Effector CD8-positive, alpha-beta T cell (primary cell): ENCODE measurements at regions not wholly inside any gene's neighbourhood (a gene's known extent, or its start where the extent isn't known, plus 50 kb on each side); places are given as distances from the start of the nearest gene placed in this dataset.

ENCODE experiments used
- DNase-seq: peaks from one replicate; lab custom pipeline; 2025; lab: John Stamatoyannopoulos, UW

DNA sequence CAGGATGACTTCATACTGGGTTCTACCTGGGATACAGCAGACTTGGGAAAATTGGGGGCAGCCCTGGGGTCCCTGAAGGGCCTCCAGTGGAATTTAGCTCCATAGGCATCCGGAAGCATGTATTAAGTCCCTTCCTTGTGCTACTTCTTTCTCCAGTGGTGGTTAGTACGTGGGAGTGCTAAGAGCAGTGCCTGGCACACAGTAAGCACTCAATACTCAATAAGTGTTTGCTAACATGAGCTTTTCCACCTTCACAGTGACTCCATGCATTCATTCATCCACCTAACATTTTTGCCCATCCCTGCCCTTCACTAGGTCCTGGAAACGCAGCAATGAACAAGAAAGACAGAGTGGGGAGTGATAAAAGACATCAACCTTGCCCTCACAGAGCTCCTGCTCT, 120.5 kb downstream of the MN1 start:
- no peak for DNase-seq

DNA sequence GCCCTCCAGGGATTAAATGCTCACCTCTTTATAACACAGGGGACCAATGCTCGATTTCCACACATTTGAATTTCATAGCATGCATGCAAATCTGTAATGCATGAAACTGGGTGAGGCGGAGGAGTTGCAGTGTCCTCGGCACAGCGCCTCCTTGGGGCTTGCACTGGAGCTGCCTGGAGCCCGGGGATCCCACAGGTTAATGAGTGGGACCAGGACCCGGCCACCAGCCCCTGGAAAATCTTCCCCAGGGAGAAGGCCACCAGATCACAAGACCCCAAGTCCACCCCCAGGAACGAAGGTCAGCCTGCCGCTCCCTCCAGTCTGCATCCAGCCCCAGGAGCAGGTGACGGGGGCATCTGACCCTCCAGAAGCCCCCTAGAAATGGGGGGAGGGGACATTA, 119.1 kb downstream of the MN1 start:
- DNase-seq, result no peak

DNA sequence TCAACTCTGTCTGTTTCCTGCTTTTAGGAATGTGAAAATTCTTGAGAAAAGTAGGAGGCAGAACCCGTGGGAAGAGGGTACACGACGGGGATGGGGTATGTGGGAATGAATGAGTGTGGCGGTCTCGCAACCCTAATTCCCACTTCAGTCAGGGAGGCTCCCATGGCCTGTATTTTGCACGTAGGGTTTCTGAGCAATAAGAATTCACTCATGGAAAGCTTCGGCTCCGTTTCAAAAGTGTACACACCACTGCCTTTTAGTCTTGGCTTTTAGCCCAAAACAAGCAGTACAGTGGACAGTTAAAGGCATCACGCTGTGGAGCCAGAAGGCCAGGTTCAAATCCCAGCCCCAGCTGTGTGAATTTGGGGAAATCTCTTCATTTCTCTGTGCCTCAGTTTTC, 116.7 kb downstream of the MN1 start:
- no peak for DNase-seq

DNA sequence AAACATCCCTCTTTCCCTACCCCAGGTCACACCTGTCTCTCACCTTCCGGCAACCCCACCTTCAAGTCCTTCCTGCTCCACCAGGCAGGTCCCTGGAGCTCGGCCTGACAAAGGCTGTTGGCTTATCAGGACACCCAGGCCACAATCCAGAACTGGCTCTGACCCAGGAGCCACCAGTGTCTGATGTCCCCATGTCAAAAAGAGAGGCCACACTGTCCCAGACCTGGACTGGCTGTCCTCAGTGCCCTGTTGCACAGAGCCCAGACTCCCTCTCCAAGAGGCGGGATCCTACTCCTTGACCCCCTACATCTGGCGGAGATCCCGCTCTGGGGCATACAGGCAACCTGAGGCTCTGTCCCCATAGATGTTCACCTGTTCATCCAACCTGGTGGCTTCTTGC, 116.0 kb downstream of the MN1 start:
- DNase-seq, result no peak

DNA sequence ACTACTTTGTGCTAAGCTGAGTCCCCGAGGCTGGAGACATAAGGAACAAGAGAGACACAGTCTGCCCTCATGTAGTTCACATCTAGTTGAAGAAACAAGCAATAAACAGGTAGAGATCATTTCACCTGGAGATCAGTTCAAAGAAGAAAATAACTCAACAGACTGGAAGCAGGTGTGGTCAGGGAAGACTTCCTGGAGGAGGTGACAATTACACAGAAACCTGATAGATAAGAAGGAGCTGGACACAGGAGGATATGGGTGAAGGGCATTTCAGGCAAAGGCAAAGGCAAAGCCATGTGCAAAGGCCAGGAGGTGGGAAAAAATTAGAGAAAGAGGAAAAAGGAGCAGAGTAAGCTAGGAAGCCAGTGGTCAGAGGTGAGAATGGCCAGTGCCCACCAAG, 115.6 kb downstream of the MN1 start:
- no peak for DNase-seq

DNA sequence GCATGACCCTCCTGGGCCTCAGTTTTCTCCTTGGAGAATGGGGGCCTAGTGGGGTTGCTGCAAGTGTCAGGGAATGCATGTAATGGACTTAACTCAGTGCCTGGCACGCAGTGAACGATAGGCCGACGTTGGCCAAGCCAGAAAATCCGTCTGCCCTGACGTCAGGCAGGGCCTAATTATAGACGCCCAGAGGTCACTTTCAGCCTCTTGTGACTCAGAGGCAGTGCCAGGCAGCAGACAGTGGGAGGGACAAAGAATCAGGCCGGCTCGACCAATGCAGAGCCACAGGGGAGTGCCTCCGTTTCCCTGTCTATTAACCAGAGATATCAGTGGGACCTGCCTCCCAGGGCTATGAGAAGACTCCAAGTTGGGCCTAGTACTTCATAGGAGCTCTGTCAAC, 115.0 kb downstream of the MN1 start:
- DNase-seq, result no peak

DNA sequence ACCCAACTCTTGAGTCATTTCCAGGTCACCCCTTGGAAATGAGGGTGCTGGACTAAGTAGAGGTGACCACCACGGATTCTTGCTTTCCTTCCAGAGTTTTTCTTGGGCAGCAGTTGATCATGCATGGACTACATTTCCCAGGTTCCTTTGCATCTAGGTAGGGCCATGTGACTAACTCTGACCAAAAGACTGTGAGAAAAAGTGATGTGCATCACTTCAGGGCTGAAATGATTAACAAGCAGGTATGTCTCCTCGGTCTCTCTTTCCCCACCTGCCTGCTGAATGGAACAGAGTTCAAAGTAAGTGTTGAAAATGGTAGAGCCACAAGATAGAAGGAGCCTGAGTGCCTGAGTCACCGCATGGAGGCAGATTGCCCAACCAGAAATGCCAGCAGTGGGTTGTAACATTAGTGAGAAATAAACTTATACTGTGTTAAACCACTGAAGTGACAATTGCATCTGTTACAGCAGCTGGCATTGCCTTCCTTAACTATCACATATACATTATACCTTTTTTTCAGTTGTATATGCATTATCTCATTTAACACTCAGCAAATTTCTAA, 113.5 kb downstream of the MN1 start:
- no peak for DNase-seq

DNA sequence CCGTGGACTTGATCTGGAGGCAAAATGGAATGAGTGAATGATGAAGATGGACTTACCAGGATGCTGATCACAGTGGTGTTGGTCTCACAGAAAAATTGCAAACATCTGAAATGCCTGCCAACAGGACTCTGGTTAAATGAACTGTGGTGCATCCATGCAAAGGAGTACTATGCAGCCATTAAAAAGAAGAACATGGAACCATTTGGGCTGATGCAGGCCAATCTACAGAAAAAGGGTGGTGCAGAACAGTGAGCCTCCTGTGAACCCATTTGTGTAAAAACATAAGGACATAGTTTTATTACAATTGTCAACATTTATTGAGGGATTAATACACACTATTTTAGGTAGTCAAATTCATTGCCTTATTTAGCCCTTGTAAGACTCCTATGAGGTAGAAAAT, 111.9 kb downstream of the MN1 start:
- no peak for DNase-seq

DNA sequence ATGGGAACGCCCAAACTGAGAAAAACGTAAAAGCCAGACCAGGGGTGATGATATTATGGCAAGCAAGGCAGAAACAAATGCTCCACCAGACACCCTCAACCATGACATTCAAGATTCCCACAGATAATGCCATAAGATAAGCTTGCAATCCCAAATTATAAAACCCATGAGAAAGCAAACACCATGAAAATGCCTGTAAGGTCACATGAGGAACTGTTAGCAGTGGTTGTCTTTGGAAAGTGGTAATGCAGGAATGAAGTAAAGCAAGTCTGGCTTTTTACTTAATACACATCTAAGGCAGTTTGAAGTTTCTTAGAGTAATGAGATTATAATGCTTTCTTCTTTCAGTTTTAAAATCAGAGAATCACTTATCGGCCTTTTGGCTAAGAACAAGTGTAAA, 111.0 kb downstream of the MN1 start:
- no peak for DNase-seq

DNA sequence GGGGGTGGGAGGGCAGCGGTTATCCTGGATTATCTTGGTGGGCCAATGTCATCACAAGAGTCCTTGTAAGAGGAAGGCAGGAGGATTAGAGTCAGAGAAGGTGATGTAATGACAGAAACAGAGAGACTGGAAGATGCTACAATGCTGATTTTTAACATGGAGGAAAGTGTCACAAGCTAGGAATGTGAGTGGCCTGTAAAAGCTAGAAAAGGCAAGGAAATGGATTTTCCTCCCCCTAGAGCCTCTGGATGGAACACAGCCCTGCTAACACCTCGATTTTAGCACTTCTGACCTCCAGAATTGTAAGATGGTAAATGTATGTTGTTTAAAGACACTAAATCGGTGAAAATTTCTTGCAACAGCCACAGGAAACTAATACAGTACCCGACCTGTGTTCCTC, 109.3 kb downstream of the MN1 start:
- DNase-seq, result no peak

DNA sequence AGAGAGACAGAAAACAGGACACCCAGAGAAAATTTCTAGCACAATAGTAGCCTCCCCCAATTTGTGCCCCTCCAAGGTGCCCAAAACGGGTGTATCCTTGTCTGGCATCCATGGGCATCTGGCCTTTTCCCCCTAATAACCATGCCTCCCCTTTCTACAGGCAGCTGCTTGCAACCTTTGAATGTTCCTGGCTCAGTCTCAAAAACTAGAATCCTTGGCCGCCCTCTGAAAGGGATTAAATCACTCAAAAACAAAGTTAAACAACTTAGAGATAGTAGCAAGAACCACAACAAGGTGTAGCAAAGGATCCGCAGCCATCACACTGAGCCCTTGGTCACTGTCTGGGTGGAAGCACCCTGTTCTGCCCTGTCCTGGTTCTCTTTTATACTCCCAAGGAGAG, 105.6 kb downstream of the MN1 start:
- DNase-seq, result no peak

DNA sequence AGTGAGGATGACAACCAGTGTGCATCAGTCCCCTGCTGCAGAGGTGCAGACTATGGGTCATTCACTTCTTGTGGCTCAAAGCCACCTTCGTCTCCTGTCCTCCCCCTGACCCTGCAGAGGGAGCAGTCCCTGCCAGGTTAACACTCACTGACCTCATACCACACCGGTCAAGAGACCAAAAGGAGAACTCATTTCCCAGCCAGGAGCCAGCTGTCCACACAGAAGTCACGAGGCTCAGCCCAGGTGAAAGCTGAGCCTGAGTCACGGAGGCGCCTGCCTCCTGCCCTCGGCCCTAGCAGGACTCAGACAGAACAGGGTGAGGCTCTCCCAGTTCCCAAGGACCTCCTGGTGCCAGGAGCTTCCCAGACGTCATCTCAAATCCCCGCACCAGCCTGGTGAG, 103.7 kb downstream of the MN1 start:
- no peak for DNase-seq
